RWPE2 (cell line): ENCODE measurements at regions not wholly inside any gene's neighbourhood (a gene's known extent, or its start where the extent isn't known, plus 50 kb on each side); places are given as distances from the start of the nearest gene placed in this dataset.

Experiments used
- ATAC-seq: fragments of 200-7000 bp; cut with Tn5 transposase; 3 replicates; pipeline ENCODE4 v1.9.1; 2021; ENCODE audit warnings: low read depth
- DNase-seq: peaks from one replicate; pipeline ENCODE4 v3.0.0-alpha.2; 2020; ENCODE audit warnings: low spot score
- H3K27ac ChIP-seq: fragments of 450-650 bp; 2 replicates; pipeline ENCODE4 v1.5.1; 2017; ENCODE audit warnings: mild to moderate bottlenecking; ENCODE audit not compliant: poor library complexity, severe bottlenecking
- H3K27me3 ChIP-seq: fragments of 250-450 bp; sonication (Bioruptor Pico); 2 replicates; pipeline ENCODE4 v1.5.1; 2021; ENCODE audit warnings: mild to moderate bottlenecking, moderate library complexity; ENCODE audit not compliant: insufficient read depth, poor library complexity, severe bottlenecking
- H3K36me3 ChIP-seq: fragments of 250-450 bp; sonication (Bioruptor Pico); 2 replicates; pipeline ENCODE4 v1.5.1; 2020; ENCODE audit warnings: low read depth, mild to moderate bottlenecking, moderate library complexity
- H3K4me1 ChIP-seq: fragments of 250-450 bp; sonication (Bioruptor Pico); 2 replicates; pipeline ENCODE4 v1.5.1; 2021; ENCODE audit warnings: mild to moderate bottlenecking, moderate library complexity; ENCODE audit not compliant: insufficient read depth, poor library complexity, severe bottlenecking
- H3K4me3 ChIP-seq: fragments of 250-450 bp; sonication (Bioruptor Pico); 2 replicates; pipeline ENCODE4 v1.5.1; 2021; ENCODE audit warnings: mild to moderate bottlenecking, moderate library complexity; ENCODE audit not compliant: severe bottlenecking
- H3K9me3 ChIP-seq: fragments of 250-450 bp; sonication (Bioruptor Pico); 2 replicates; pipeline ENCODE4 v1.5.1; 2021; ENCODE audit warnings: mild to moderate bottlenecking, moderate library complexity; ENCODE audit not compliant: severe bottlenecking
- TF ChIP-seq, protein P1 (sequence below): fragments of 450-650 bp; IDR thresholded peaks from one replicate; pipeline ENCODE4 v1.5.1; 2017; ENCODE audit warnings: mild to moderate bottlenecking, moderate library complexity; ENCODE audit not compliant: poor library complexity, severe bottlenecking

DNA sequence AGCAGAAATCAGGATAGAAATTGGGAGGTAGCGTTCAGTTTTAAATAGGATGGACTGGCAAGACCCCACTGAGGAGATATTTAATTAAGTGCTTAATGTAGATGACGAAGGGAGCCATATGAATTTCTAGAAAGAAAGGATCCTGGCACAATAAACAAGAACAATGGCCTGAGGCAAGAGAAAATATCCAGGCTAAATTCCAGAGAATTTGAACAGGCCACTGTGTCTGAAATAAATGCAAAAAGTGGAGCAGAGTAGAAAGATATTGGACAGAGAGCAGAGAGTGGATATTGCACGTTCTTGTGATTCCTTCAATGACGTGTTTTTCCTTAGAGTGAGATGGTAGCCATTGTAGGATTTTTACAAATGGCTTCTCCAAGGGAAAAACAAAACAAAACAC, 1504.8 kb downstream of the C4orf33 start:
- H3K9me3 ChIP-seq: no peaks in the 10 kb centered on the region
- H3K27me3 ChIP-seq: no peaks in the 10 kb centered on the region
- no peak for DNase-seq
- H3K36me3 ChIP-seq: no peaks in the 10 kb centered on the region
- no peak for ATAC-seq
- TF ChIP-seq, protein P1, sequence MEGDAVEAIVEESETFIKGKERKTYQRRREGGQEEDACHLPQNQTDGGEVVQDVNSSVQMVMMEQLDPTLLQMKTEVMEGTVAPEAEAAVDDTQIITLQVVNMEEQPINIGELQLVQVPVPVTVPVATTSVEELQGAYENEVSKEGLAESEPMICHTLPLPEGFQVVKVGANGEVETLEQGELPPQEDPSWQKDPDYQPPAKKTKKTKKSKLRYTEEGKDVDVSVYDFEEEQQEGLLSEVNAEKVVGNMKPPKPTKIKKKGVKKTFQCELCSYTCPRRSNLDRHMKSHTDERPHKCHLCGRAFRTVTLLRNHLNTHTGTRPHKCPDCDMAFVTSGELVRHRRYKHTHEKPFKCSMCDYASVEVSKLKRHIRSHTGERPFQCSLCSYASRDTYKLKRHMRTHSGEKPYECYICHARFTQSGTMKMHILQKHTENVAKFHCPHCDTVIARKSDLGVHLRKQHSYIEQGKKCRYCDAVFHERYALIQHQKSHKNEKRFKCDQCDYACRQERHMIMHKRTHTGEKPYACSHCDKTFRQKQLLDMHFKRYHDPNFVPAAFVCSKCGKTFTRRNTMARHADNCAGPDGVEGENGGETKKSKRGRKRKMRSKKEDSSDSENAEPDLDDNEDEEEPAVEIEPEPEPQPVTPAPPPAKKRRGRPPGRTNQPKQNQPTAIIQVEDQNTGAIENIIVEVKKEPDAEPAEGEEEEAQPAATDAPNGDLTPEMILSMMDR: no peak
- no peaks in the 10 kb centered on the region for H3K4me1 ChIP-seq
- H3K4me3 ChIP-seq: no peak overlapping the region
- H3K27ac ChIP-seq: no peak overlapping the region

DNA sequence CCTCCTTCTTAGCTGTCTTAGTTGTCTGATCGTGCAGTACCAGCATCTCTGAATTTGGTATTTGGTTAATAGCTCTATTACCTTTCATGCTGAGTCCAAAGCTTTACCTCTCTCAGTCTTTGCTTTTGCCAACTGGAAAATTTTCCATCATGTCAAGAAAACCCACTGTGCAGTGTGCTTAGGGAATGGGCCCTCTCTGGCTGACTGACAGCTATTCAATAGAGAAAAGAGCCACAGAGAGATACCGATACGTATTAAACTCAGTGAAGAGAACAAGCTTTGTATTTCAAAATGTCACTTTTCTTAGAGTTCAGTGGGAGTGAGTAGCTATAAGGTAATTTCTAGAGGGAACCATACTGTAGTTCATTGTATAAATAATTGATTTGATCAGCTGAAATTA, 1507.1 kb downstream of the C4orf33 start:
- H3K4me3 ChIP-seq: no peak overlapping the region
- ATAC-seq (no peak), DNase-seq (no peak)
- H3K4me1 ChIP-seq: no peaks in the 10 kb centered on the region
- no peaks in the 10 kb centered on the region for H3K27me3 ChIP-seq
- H3K9me3 ChIP-seq: no peaks in the 10 kb centered on the region
- no peak overlapping the region for H3K27ac ChIP-seq
- TF ChIP-seq, protein P1: no peak
- no peaks in the 10 kb centered on the region for H3K36me3 ChIP-seq

DNA sequence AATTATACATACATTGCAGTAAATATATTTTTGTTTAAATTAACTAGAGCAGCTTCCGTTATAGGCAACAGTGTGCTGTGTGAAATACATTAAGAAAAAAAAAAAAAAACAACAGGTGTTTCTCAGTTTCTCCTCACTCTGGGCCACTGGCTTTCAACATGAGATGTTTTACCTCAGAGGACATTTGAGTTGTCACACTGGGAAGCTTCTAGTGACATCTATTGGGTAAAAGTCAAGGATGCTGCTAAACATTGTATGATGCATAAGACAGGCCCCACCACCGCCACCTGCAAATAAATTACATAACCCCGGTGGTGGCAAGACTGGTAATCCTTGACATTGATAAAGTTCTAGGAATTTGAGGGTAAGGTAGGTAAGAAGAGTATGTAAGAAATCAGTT, 1512.2 kb downstream of the C4orf33 start:
- DNase-seq (no peak), ATAC-seq (no peak)
- no peaks in the 10 kb centered on the region for H3K27me3 ChIP-seq
- no peaks in the 10 kb centered on the region for H3K36me3 ChIP-seq
- no peaks in the 10 kb centered on the region for H3K9me3 ChIP-seq
- TF ChIP-seq, protein P1: no peak
- H3K27ac ChIP-seq: no peak overlapping the region
- no peak overlapping the region for H3K4me3 ChIP-seq
- no peaks in the 10 kb centered on the region for H3K4me1 ChIP-seq

DNA sequence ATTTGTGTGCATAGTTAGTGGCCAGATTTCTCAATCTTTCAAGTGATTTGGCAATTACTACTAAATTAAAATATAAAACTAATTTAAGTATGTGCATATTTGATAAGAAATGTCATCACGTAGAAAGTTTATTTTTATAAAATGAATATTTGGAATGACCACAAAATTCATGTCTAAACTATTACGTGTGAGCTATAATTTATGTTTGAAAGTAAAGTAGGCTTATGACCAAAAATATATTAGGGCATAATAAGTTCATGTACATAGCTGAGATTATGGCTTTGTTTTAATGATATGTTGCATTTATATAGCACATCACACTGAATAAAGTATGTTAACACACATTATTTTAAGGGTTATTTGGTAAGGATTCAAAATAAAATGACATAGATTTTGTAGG, 1532.6 kb downstream of the C4orf33 start:
- H3K9me3 ChIP-seq: no peaks in the 10 kb centered on the region
- H3K27me3 ChIP-seq: no peaks in the 10 kb centered on the region
- TF ChIP-seq, protein P1: no peak
- no peak overlapping the region for H3K27ac ChIP-seq
- DNase-seq: no peak
- H3K4me3 ChIP-seq: no peak overlapping the region
- no peaks in the 10 kb centered on the region for H3K4me1 ChIP-seq
- H3K36me3 ChIP-seq: no peaks in the 10 kb centered on the region
- ATAC-seq: no peak

DNA sequence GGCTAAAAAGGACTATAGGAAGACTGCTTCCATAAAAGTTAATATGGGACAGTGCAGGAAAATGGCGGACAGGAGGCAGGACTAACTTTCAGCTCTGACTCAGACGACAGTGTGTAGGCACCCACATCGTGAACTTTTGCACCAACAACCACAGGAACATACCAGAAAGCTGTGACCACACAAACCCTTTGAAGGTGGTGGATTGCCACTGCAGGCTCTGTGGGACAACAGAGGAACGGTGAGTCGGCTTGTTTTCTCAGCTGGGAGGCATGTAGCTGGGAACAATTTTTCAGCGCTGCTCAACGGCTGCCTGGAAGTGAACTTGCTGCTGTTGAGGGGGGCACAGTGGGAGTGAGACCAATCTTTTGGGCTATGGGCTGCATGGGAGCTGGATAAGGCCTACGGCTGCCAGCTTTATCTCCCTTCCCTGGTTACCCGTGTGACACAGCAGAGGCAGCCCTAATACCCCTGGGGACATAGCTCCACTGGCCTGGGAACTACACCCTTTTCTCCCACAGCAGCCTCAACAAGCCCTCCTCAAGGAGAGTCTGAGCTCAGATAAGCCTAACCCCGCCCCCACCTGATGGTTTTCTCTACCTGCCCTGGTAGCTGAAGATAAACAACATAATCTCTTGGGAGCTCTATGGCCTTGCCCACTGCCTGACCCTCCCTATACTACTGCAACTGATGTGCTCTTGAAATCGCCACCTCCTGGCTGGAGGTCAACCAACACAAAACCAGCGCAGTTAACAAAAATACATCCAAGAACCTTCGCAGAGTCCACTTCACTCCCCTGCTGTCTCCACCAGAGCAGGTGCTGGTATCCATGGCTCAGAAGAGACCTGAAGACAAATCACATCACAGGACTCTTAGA, 1537.0 kb downstream of the C4orf33 start:
- Histone ChIP-seq H3K36me3 (no peaks in the 10 kb centered on the region), H3K27me3 (no peaks in the 10 kb centered on the region), H3K4me3 (no peak overlapping the region), H3K27ac (no peak overlapping the region), H3K9me3 (no peaks in the 10 kb centered on the region), H3K4me1 (no peaks in the 10 kb centered on the region)
- ATAC-seq: no peak
- no peak for DNase-seq
- TF ChIP-seq, protein P1: no peak
